Subcutaneous abdominal adipose tissue (tissue), 5 donors: ENCODE measurements at regions not wholly inside any gene's neighbourhood (a gene's known extent, or its start where the extent isn't known, plus 50 kb on each side); places are given as distances from the start of the nearest gene placed in this dataset.

Experiments used
- H3K27ac ChIP-seq: one replicate; pipeline ENCODE4 v1.7.0; 2013; ENCODE audit warnings: low read depth, mild to moderate bottlenecking, inconsistent platforms, low read length, moderate library complexity
- H3K27me3 ChIP-seq, 5 donors: one replicate each; pipeline ENCODE4 v1.7.0; 2013; ENCODE audit warnings: low read length in 5 of 5, inconsistent platforms in 1 of 5; ENCODE audit not compliant: control insufficient read depth in 5 of 5, insufficient read depth in 4 of 5
- H3K36me3 ChIP-seq, 5 donors: one replicate each; pipeline ENCODE4 v1.7.0; 2013; ENCODE audit warnings: low read length in 5 of 5; ENCODE audit not compliant: control insufficient read depth in 5 of 5, insufficient read depth in 5 of 5
- H3K4me1 ChIP-seq, 5 donors: one replicate each; pipeline ENCODE4 v1.7.0; 2013; ENCODE audit warnings: low read length in 5 of 5, mild to moderate bottlenecking in 3 of 5, moderate library complexity in 1 of 5; ENCODE audit not compliant: control insufficient read depth in 5 of 5, insufficient read depth in 5 of 5
- H3K4me3 ChIP-seq, 5 donors: one replicate each; pipeline ENCODE4 v1.7.0; 2013; ENCODE audit warnings: low read length in 5 of 5, low read depth in 1 of 5
- H3K9ac ChIP-seq, 5 donors: one replicate each; pipeline ENCODE4 v1.7.0; 2013; ENCODE audit warnings: low read length in 5 of 5, mild to moderate bottlenecking in 4 of 5, moderate library complexity in 3 of 5
- H3K9me3 ChIP-seq, 5 donors: one replicate each; pipeline ENCODE4 v1.7.0; 2013; ENCODE audit warnings: low read length in 5 of 5; ENCODE audit not compliant: control insufficient read depth in 5 of 5
- donor health status: healthy.
- donor health status: healthy.
- donor health status: healthy.
- donor health status: healthy.
- donor health status: healthy.

DNA sequence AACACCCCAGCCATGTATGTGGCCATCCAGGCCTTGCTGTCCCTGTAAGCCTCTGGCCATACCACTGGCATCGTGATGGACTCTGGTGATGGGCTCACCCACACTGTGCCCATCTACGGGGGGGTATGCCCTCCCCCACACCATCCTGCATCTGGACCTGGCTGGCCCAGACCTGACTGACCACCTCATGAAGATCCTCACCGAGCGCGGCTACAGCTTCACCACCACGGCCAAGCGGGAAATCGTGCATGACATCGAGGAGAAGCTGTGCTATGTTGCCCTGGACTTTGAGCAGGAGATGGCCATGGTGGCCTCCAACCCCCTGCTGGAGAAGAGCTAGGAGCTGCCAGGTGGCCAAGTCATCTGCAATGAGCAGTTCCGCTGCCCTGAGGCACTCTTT is 80.4 kb upstream of the ZCCHC2 start:
- Histone ChIP-seq H3K4me1 (peaks cover 5 to 31% (median 25%) of the 10 kb centered on the region in 5 donors), H3K27ac (no peak overlapping the region), H3K36me3 (no peaks in the 10 kb centered on the region), H3K9me3 (no peaks in the 10 kb centered on the region), H3K4me3 (no peak overlapping the region), H3K9ac (no peak overlapping the region), H3K27me3 (no peaks in the 10 kb centered on the region)

DNA sequence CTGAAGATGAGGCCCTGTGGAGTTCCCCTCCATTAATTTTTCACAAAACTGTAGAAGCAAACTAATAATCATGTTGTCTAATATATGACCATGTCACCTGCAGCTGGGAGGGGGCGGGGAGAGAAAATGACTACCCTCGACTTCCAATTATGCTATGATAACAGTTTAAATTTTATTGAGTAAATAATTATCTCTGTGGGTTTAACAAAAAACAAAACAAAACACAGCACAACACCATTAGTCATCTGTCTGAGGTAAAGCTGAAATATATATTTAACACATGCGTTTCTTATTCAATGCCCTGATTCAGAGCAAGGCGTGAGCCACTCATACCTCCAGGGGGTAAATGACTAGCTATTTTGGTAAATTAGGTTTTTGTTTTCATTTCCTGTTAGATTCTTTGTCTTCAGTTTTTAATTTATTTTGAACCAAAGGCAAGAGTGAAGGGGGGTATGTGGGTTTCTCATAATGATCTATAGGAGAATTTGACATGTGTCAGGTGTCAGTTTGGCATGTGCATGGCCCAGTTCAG is 77.4 kb upstream of the ZCCHC2 start:
- no peaks in the 10 kb centered on the region for H3K36me3 ChIP-seq
- H3K9ac ChIP-seq = no peak overlapping the region
- peaks cover 0 to 3% (median 0%) of the 10 kb centered on the region in 5 donors for H3K9me3 ChIP-seq
- no peak overlapping the region for H3K4me3 ChIP-seq
- H3K4me1 ChIP-seq = peaks cover 1 to 27% (median 19%) of the 10 kb centered on the region in 5 donors
- no peaks in the 10 kb centered on the region for H3K27me3 ChIP-seq
- H3K27ac ChIP-seq = peak overlapping the region; percentile 54

DNA sequence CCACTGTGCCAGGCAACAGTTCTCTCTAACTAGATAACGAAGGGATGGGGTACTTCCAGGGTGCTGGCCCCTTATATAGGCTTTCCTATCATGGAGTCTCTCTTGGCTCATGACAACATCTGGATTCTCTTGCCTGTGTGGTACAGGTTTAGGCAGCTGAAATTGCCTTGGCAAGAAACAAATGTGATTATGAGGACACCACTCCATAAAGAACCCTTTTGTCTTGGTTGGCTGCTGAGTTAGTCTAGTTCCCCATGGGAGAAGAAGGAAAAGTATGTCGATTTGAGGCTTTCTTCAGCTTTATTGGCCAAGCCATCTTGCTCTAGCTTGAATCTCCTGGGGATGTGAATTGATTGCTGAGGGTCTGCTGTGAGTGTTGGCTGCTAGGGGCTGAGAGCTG is 76.3 kb upstream of the ZCCHC2 start:
- Histone ChIP-seq H3K4me3 (no peak overlapping the region), H3K36me3 (no peaks in the 10 kb centered on the region)

DNA sequence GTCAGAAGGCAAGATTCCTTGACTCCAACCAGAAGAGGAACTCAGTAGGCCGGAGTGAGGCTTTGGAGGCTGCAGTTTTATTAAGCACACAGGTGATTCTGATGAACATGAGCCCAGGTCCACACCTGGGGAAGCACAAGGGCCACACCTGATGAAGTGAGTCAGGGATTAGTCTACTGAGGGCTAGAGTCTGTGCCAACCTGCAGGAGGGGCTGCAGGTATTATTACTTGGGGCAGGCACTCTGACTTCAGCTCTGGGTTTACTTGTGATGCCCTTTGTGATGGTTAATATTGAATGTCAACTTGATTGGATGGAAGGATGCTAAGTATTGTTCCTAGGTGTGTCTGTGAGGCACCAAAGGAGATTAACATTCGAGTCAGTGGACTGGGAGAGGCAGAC is 75.2 kb upstream of the ZCCHC2 start:
- Histone ChIP-seq H3K27me3 (no peaks in the 10 kb centered on the region), H3K36me3 (no peaks in the 10 kb centered on the region), H3K4me3 (no peak overlapping the region), H3K9me3 (peaks cover 0 to 3% (median 0%) of the 10 kb centered on the region in 5 donors), H3K27ac (no peak overlapping the region), H3K9ac (no peak overlapping the region), H3K4me1 (peaks cover 4 to 46% (median 39%) of the 10 kb centered on the region in 5 donors)

More for the DNA sequence above, 76.3 kb upstream of the ZCCHC2 start:
- Histone ChIP-seq H3K9me3 (peaks cover 0 to 3% (median 0%) of the 10 kb centered on the region in 5 donors), H3K4me1 (peaks cover 4 to 37% (median 29%) of the 10 kb centered on the region in 5 donors), H3K27me3 (no peaks in the 10 kb centered on the region), H3K9ac (no peak overlapping the region), H3K27ac (peak overlapping the region; percentile 54)

DNA sequence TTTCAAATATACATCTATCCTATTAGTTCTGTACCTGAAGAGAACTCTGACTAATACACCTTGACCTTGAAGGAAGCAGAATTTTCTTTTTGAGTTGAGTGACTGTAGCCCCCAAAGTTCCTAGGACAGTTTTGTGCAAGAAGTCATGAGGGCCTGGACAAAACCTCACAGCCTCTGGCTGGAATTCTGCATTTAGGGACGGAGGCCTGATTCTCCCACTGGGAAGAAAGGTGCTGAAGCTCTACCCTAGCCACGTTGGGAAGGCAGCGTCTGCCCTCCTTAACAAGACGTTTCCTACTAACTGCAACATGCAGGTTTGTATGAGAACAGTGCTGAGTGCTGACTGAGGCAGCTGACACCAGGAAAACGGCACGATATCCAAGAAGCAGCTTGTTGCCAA is 74.4 kb upstream of the ZCCHC2 start:
- Histone ChIP-seq H3K27me3 (no peaks in the 10 kb centered on the region), H3K4me1 (peaks cover 4 to 46% (median 39%) of the 10 kb centered on the region in 5 donors), H3K9me3 (peaks cover 0 to 3% (median 0%) of the 10 kb centered on the region in 5 donors), H3K36me3 (no peaks in the 10 kb centered on the region), H3K4me3 (no peak overlapping the region), H3K9ac (no peak overlapping the region), H3K27ac (peak overlapping the region; percentile 24)

DNA sequence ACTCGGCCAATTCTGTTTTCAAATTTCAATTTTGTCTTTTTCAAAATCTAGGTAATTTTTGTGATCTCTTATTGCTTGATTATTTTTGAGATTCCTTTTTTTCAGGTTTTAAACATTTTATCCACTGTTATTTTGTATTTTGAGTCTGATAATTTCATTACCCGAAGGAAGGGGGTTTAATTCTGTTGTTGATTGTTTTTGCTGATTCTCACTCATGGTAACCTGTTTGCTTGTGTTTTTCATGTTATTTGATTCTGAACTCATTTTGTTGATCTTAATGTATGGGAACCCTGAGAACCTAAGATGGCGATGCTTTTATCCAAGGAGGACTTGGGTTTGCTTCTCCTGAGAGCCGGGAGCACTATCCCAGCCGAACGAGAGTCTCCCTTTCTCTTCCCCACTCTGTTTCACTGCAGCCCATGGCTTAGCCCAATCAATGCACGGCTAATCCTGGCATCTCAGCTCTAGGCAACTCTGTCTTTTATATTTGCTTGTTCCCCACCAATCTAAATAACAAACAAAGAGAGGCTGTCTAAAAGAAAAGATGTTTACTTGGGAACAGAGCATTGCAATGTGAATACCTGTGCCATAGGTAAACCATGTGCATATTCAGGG is 73.2 kb upstream of the ZCCHC2 start:
- H3K9ac ChIP-seq = no peak overlapping the region
- H3K9me3 ChIP-seq = peaks cover 0 to 3% (median 0%) of the 10 kb centered on the region in 5 donors
- H3K4me1 ChIP-seq = peaks cover 4 to 46% (median 39%) of the 10 kb centered on the region in 5 donors
- no peaks in the 10 kb centered on the region for H3K27me3 ChIP-seq
- no peak overlapping the region for H3K4me3 ChIP-seq
- peak overlapping the region; percentile 75 for H3K27ac ChIP-seq
- no peaks in the 10 kb centered on the region for H3K36me3 ChIP-seq

DNA sequence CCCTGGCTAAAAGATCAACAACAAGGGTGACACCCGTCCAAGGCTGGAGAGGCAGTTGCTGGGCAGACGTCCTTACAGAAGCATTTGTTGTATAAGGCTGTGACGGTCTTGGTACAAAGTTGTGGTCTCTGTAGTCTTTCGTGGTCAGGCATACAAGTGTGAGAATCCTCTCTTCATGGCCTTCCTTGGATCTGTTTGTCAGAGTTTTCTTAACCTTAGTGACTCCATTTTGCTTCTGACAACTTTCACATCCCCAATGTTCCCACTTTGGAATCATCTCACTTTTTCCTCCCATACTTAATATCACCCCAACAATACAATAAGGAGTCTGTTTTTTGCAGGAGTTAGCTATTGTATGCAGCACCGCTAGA is 72.7 kb upstream of the ZCCHC2 start:
- H3K9me3 ChIP-seq = peaks cover 0 to 3% (median 0%) of the 10 kb centered on the region in 5 donors
- H3K27ac ChIP-seq = peak overlapping the region; percentile 75
- no peaks in the 10 kb centered on the region for H3K27me3 ChIP-seq

DNA sequence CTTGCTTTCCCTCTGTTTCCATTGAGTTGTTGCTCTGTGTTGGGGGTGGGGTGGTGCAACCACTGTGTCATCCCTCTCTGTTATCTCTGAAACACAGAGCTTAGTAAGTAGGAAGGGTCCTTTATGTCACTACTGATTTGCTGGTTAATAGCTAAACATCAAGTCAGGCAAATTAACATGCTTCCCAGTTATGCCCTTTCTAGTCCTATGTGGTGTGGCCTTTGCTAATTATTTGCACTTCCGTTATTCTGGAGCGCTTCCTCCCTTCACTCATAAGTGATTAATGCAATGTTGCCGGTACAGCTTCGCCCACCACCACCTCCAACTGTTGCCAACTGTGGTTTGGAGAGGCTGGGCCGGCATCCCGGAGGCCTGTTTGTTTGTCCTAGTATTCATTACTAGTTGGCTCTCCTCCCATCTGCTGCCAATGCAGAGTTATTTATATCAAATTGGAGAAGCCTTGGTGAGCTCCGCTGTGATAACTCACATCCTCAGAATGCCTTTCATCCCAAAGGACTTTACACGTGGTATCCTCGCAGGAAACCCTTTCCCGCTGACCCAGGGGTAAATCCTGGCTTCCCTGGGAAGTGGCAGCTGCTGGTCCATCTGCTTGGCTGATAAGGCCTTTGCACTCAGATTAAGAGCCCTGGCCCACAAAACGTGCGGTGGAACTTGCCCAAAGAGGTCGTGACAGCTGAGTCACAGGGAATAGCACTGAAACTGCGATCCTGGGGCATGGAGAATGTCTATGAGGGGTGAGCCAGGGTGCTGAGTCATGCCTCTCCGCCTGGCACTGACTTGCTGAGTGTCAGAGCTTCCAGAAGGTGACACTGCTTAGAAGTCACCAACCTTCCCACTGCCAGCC is 72.0 kb upstream of the ZCCHC2 start:
- H3K9me3 ChIP-seq = peaks cover 0 to 3% (median 0%) of the 10 kb centered on the region in 5 donors
- peak overlapping the region; percentile 75 for H3K27ac ChIP-seq
- H3K4me1 ChIP-seq = peaks cover 4 to 51% (median 39%) of the 10 kb centered on the region in 5 donors
- peak overlapping the region in 4 of 5 donors; percentile 4 to 39 (median 27) for H3K4me3 ChIP-seq
- peak overlapping the region in 3 of 5 donors; percentile 20 to 35 (median 30) for H3K9ac ChIP-seq
- no peaks in the 10 kb centered on the region for H3K27me3 ChIP-seq
- H3K36me3 ChIP-seq = no peaks in the 10 kb centered on the region

More for the DNA sequence above, 72.7 kb upstream of the ZCCHC2 start:
- H3K4me3 ChIP-seq = peak overlapping the region in 1 of 5 donors; percentile 24
- H3K4me1 ChIP-seq = peaks cover 4 to 46% (median 39%) of the 10 kb centered on the region in 5 donors
- H3K36me3 ChIP-seq = no peaks in the 10 kb centered on the region
- peak overlapping the region in 1 of 5 donors; percentile 20 for H3K9ac ChIP-seq

DNA sequence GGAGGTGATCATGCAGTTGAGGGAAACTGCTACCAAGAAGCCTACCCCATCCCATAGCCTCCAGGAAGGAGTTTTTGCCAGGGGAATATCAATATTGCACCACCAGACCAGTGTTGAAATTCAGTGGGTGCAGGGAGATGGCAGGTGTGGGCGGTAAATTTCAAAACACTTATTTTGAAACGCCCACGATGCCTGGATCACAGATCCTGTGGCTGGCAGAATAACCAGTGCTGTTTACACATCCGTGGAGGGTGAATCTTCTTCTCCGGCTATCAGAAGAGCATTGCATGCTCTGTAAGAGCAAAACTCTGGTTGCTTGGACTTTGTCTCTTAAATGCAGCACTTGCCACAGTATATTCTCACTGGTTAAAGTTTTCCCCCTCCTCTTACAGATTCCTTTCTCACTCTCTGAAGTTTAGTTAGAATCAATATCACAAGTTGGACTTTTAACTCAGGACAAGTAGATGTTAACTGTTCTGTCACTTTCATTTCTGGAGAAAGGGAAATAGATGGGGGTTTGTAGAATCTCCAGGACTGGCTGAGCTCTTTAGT is 70.5 kb upstream of the ZCCHC2 start:
- peaks cover 0 to 3% (median 0%) of the 10 kb centered on the region in 5 donors for H3K9me3 ChIP-seq
- H3K27me3 ChIP-seq = no peaks in the 10 kb centered on the region
- H3K27ac ChIP-seq = peak overlapping the region; percentile 43
- no peak overlapping the region for H3K4me3 ChIP-seq
- no peaks in the 10 kb centered on the region for H3K36me3 ChIP-seq
- no peak overlapping the region for H3K9ac ChIP-seq
- H3K4me1 ChIP-seq = peaks cover 3 to 37% (median 30%) of the 10 kb centered on the region in 5 donors
